Spleen (tissue), 11 donors: ENCODE measurements at regions not wholly inside any gene's neighbourhood (a gene's known extent, or its start where the extent isn't known, plus 50 kb on each side); places are given as distances from the start of the nearest gene placed in this dataset.

ENCODE experiments used
- DNase-seq: peaks from one replicate; pipeline ENCODE4 v3.0.0-alpha.2; 2020
- H3K27ac ChIP-seq, 8 donors: fragments of 200-600 bp; sonication (generic) in 7 of 8; 1 replicate in 4 of 8; 2 replicates in 4 of 8; pipeline versions ENCODE4 v1.5.0 to v1.8.0; 2016 to 2021; ENCODE audit warnings: inconsistent platforms in 4 of 8, mild to moderate bottlenecking in 4 of 8, moderate library complexity in 1 of 8
- H3K27me3 ChIP-seq, 7 donors: fragments of 200-600 bp; sonication (generic) in 6 of 7; replicated peaks in 1 of 7; 1 replicate in 4 of 7; 2 replicates in 3 of 7; pipeline versions ENCODE4 v1.5.0 to v1.8.0; 2016 to 2021; ENCODE audit warnings: inconsistent platforms in 3 of 7, mild to moderate bottlenecking in 1 of 7
- H3K36me3 ChIP-seq, 6 donors: fragments of 200-600 bp; sonication (generic) in 5 of 6; 1 replicate in 4 of 6; 2 replicates in 2 of 6; pipeline versions ENCODE4 v1.5.0 to v1.8.0; 2016 to 2021; ENCODE audit warnings: inconsistent platforms in 2 of 6
- H3K4me1 ChIP-seq, 6 donors: fragments of 200-600 bp; sonication (generic) in 5 of 6; 1 replicate in 3 of 6; 2 replicates in 3 of 6; pipeline versions ENCODE4 v1.5.0 to v1.8.0; 2016 to 2021; ENCODE audit warnings: inconsistent platforms in 3 of 6
- H3K4me3 ChIP-seq, 8 donors: fragments of 200-600 bp; sonication (generic) in 7 of 8; 1 replicate in 4 of 8; 2 replicates in 4 of 8; pipeline versions ENCODE4 v1.5.0 to v1.8.0; 2016 to 2021; ENCODE audit warnings: inconsistent platforms in 4 of 8, mild to moderate bottlenecking in 4 of 8, moderate library complexity in 2 of 8
- H3K9me3 ChIP-seq, 8 donors: fragments of 200-600 bp; sonication (generic) in 7 of 8; 1 replicate in 4 of 8; 2 replicates in 4 of 8; pipeline versions ENCODE4 v1.5.0 to v1.8.0; 2016 to 2021; ENCODE audit warnings: inconsistent platforms in 4 of 8
- CTCF ChIP-seq, 11 experiments: fragments of 200-600 bp in 7 of 11; fragments of 450-650 bp in 4 of 11; sonication (generic) in 4 of 11; IDR thresholded peaks in 8 of 11; conservative IDR thresholded peaks in 3 of 11; 1 replicate in 7 of 11; 2 replicates in 4 of 11; pipeline versions ENCODE4 v1.4.0 to v1.8.0; 2016 to 2021; ENCODE audit warnings: antibody characterized with exemption in 11 of 11, inconsistent platforms in 4 of 11, mild to moderate bottlenecking in 1 of 11
- POLR2A ChIP-seq, 3 donors: fragments of 450-650 bp; IDR thresholded peaks; one replicate each; pipeline ENCODE4 v1.5.1; 2017; ENCODE audit warnings: antibody characterized with exemption in 3 of 3, mild to moderate bottlenecking in 1 of 3
- POLR2AphosphoS5 ChIP-seq, 3 donors: sonication (generic); formaldehyde crosslinking; IDR thresholded peaks; one replicate each; pipeline ENCODE4 v1.5.1; 2017; ENCODE audit warnings: antibody characterized with exemption in 3 of 3
- WGBS, 5 donors: extraction: QIAGEN DNeasy Blood & Tissue Kit in 3 of 5; methylation state at CpG; one replicate each; pipeline versions ENCODE4 v1.1.5 to v1.1.7; 2013 to 2018; 5-methylcytosine and 5-hydroxymethylcytosine counted together
- intact Hi-C: fragments of 100-400 bp; cut with DNase I; formaldehyde crosslinking; loops from one replicate; pipeline ENCODE4 v1.15.0; 2023; ENCODE audit warnings: low total_unique reads
- donor health status: healthy with polysubstance abuse.
- donor health status: DM: no; HTN: no; CAD: no; lungs with moderate emphysema.
- donor health status: DM: no; HTN: no; CAD: no.
- donor health status: Bipolar disorder and iron deficiency.
- donor health status: healthy.
- donor health status: DM: no; HTN: no; CAD: no.
- donor health status: DM: yes; HTN: yes; CAD: no.

DNA sequence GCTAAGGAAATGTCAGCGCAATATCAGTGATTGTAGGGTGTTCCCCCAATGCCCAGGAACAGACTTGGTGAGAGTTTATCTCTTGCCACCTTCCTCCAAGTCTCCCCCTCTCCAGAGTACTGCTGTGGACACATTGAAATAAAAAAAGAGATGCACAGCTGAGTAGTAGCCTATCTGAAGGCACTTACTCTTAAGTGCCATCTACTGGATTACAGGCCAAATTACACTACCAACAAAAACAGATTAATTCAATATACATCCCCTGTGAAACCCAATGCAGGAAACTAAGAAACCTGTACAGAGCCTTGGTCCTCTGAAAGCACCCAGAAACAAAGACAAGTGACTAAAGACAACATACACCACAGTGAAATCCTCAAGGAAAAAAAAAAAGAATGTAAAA lies 460.3 kb downstream of the ZIC3 start:
- peaks cover 0 to 13% (median 0%) of the 10 kb centered on the region in 7 donors for H3K27me3 ChIP-seq
- H3K4me3 ChIP-seq: no peak overlapping the region
- DNase-seq: no peak
- 22 to 100% (median 70%) methylated on average over 1 of the region's 1 CpG for WGBS, 5 donors
- H3K27ac ChIP-seq: no peak overlapping the region
- no peaks in the 10 kb centered on the region for H3K4me1 ChIP-seq
- H3K9me3 ChIP-seq: no peaks in the 10 kb centered on the region
- no peaks in the 10 kb centered on the region for H3K36me3 ChIP-seq
- peak in 1 of 11 experiments; percentile 9 for TF ChIP-seq CTCF (IDR thresholded peaks at IDR 0.05 in 8 of 11, conservative IDR thresholded peaks at IDR 0.05 in 3 of 11)
- no peak for TF ChIP-seq POLR2AphosphoS5 (IDR thresholded peaks at IDR 0.05)
- intact Hi-C loops: no loop called here

GRCh38 chrX:138031715-138032114 lies 465.8 kb downstream of the ZIC3 start:
- no peaks in the 10 kb centered on the region for H3K36me3 ChIP-seq
- no peaks in the 10 kb centered on the region for H3K9me3 ChIP-seq
- intact Hi-C loops: no loop called here
- H3K4me3 ChIP-seq: no peak overlapping the region
- H3K4me1 ChIP-seq: no peaks in the 10 kb centered on the region
- no peak for DNase-seq
- peaks cover 0 to 13% (median 0%) of the 10 kb centered on the region in 7 donors for H3K27me3 ChIP-seq
- no peak overlapping the region for H3K27ac ChIP-seq
- TF ChIP-seq POLR2A (IDR thresholded peaks at IDR 0.05) (no peak), CTCF (IDR thresholded peaks at IDR 0.05 in 8 of 11, conservative IDR thresholded peaks at IDR 0.05 in 3 of 11) (no peak), POLR2AphosphoS5 (IDR thresholded peaks at IDR 0.05) (no peak)

GRCh38 chrX:138034136-138034535 lies 468.2 kb downstream of the ZIC3 start:
- Histone ChIP-seq H3K36me3 (no peaks in the 10 kb centered on the region), H3K4me1 (no peaks in the 10 kb centered on the region), H3K4me3 (no peak overlapping the region), H3K27me3 (no peaks in the 10 kb centered on the region), H3K27ac (no peak overlapping the region), H3K9me3 (no peaks in the 10 kb centered on the region)
- intact Hi-C loops: no loop called here
- no peak for DNase-seq
- 18 to 57% (median 29%) methylated on average over 1 of the region's 1 CpG for WGBS, 5 donors
- TF ChIP-seq POLR2A (IDR thresholded peaks at IDR 0.05) (no peak), POLR2AphosphoS5 (IDR thresholded peaks at IDR 0.05) (no peak), CTCF (IDR thresholded peaks at IDR 0.05 in 8 of 11, conservative IDR thresholded peaks at IDR 0.05 in 3 of 11) (no peak)

DNA sequence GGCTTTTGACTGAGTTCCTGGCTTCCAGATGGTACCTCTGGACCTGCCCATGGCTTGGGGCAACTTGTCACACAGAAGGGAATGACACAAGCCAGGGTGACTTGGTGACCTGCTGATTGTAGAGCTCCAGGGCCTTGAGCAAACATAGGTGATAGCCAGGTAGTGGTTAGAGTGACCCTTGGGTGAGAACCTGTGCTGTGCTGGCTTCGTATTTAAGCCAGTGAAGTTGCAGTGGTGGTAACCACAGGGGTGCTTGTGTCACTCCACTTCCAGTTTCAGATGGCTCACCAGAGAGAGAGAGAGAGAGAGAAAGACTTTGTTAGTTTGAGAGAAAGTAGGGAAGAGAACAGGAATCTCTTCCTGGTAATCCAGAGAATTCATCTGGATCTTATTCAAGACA lies 471.6 kb downstream of the ZIC3 start:
- 40 to 77% (median 71%) methylated on average over 1 of the region's 1 CpG for WGBS, 5 donors
- Histone ChIP-seq H3K27ac (no peak overlapping the region), H3K36me3 (no peaks in the 10 kb centered on the region), H3K9me3 (peaks cover 0 to 24% (median 5%) of the 10 kb centered on the region in 8 donors), H3K4me1 (no peaks in the 10 kb centered on the region), H3K27me3 (no peaks in the 10 kb centered on the region), H3K4me3 (no peak overlapping the region)
- TF ChIP-seq CTCF (IDR thresholded peaks at IDR 0.05 in 8 of 11, conservative IDR thresholded peaks at IDR 0.05 in 3 of 11): no peak
- TF ChIP-seq POLR2AphosphoS5 (IDR thresholded peaks at IDR 0.05): no peak
- no peak for TF ChIP-seq POLR2A (IDR thresholded peaks at IDR 0.05)
- DNase-seq: no peak
- intact Hi-C loops: no loop called here
